ENCODE measurements at regions not wholly inside any gene's neighbourhood (a gene's known extent, or its start where the extent isn't known, plus 50 kb on each side); places are given as distances from the start of the nearest gene placed in this dataset.
A peak's percentile ranks its signal among the peaks of the same experiment; 100 is the strongest.

DNA sequence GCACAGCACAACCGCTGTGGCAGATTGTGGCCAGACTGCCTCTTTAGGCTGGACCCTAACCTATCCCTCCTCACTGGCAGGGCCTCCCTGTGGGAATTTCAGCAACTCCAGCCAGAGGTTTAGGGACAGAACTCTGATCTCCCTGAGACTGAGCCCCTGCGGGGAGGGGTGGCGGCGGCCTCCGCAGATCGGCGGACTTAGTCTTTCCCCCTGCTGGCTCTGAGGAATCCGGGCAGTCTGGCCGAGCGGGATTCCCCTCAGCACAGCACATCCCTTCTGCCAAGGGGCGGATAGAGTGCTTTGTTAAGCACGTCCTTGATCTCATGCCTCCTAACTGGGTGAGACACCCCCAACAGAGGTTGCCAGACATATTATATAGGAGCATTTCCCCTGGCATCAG lies 224.2 kb upstream of the NPY start:
- H3K79me1 ChIP-seq (replicated peaks; ENCODE audit: low read length, poor library complexity, severe bottlenecking) = no peaks in the 10 kb centered on the region
- peaks cover 0 to 11% of the 10 kb centered on the region in 2 experiments for H3K27me3 ChIP-seq (ENCODE audit: control insufficient read depth in 1 of 2, insufficient read depth in 1 of 2, low read length in 2 of 2)
- H3K23ac ChIP-seq (ENCODE audit: low read length in 2 of 2) = no peak overlapping the region
- no peak overlapping the region for H3K14ac ChIP-seq (ENCODE audit: low read length in 2 of 2)
- H3K4ac ChIP-seq (ENCODE audit: low read depth in 1 of 2, low read length in 2 of 2) = no peak overlapping the region
- 81% methylated on average over 12 of the region's 12 CpGs for WGBS
- H3K18ac ChIP-seq (ENCODE audit: low read depth in 1 of 2, low read length in 2 of 2) = no peak overlapping the region
- H2AK5ac ChIP-seq (ENCODE audit: low read length, severe bottlenecking) = no peak overlapping the region
- no peak overlapping the region for H2BK15ac ChIP-seq (ENCODE audit: low read depth, poor library complexity, severe bottlenecking)
- no peak overlapping the region for H3K4me3 ChIP-seq (ENCODE audit: insufficient read depth in 1 of 2, low read depth in 1 of 2, low read length in 2 of 2)
- no peak overlapping the region for H3K4me2 ChIP-seq (ENCODE audit: low read length, poor library complexity, severe bottlenecking)
- DNase-seq = no peak
- no peaks in the 10 kb centered on the region for H3K4me1 ChIP-seq (ENCODE audit: control insufficient read depth, insufficient read depth, low read depth, low read length)
- no peak overlapping the region for H2AFZ ChIP-seq (ENCODE audit: low read depth, low read length)
- no peak overlapping the region for H2BK12ac ChIP-seq (ENCODE audit: low read length in 2 of 2)
- H4K91ac ChIP-seq (ENCODE audit: low read length) = no peak overlapping the region
- no peak overlapping the region for H3K27ac ChIP-seq (ENCODE audit: low read length, poor library complexity, severe bottlenecking)
- H3K36me3 ChIP-seq (ENCODE audit: control insufficient read depth in 1 of 2, insufficient read depth in 2 of 2, low read depth in 1 of 2, low read length in 2 of 2) = no peaks in the 10 kb centered on the region
- no peak overlapping the region for H4K8ac ChIP-seq (ENCODE audit: low read length)
- no peak overlapping the region for H2BK120ac ChIP-seq (ENCODE audit: low read depth, low read length)
- H3K9me3 ChIP-seq (ENCODE audit: control insufficient read depth, low read length) = peaks cover 4% of the 10 kb centered on the region
- H2BK5ac ChIP-seq (ENCODE audit: low read depth, low read length, poor library complexity, severe bottlenecking) = no peak overlapping the region
- no peak overlapping the region for H3K9ac ChIP-seq (ENCODE audit: low read length)

DNA sequence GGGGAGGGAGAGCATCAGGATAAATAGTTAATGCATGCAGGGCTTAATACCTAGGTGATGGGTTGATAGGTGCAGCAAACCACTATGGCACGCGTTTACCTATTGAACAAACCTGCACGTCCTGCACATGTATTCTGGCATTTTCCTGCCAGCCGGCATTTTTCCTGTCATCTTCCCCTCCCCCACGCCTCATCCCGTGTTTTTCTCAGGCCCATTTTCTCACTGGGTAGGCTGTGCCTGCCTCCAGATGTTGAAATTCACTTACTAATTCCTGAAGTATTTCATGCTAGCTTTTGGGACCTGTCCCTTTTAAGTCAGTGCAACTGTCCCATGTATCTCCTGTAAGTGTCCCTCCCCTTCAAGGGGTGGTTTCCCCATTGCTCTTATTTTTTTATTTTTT lies 220.3 kb upstream of the NPY start:
- 90% methylated on average over 6 of the region's 6 CpGs for whole genome bisulfite sequencing
- Histone ChIP-seq H2AK5ac (ENCODE audit: low read length, severe bottlenecking) (no peak overlapping the region), H3K9me3 (ENCODE audit: control insufficient read depth, low read length) (no peaks in the 10 kb centered on the region)

DNA sequence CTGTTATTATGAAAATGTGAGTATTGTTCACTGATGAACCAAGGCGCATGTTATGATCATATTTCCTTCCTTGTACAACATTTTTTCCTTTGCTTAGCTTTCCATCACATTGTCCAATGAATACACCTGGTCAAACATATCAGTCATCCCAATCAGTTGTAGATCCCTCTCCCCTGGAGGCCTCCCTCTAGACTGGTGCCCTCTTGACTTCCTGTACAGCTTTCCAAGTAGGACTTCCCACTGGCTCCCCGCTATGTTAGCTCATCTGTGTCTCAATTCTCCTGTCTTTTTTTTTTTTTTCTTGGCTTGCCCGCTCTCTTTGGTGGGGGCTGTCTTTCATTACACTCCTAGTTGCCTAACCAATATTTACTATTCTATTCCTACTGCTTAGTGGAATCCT lies 214.2 kb upstream of the NPY start:
- Histone ChIP-seq H3K14ac (ENCODE audit: low read length in 2 of 2) (no peak overlapping the region), H2AK5ac (ENCODE audit: low read length, severe bottlenecking) (no peak overlapping the region), H3K4me3 (ENCODE audit: insufficient read depth in 1 of 2, low read depth in 1 of 2, low read length in 2 of 2) (no peak overlapping the region), H4K8ac (ENCODE audit: low read length) (no peak overlapping the region), H3K36me3 (ENCODE audit: control insufficient read depth in 1 of 2, insufficient read depth in 2 of 2, low read depth in 1 of 2, low read length in 2 of 2) (no peaks in the 10 kb centered on the region), H4K91ac (ENCODE audit: low read length) (no peak overlapping the region), H3K23ac (ENCODE audit: low read length in 2 of 2) (no peak overlapping the region), H3K27ac (ENCODE audit: low read length, poor library complexity, severe bottlenecking) (no peak overlapping the region), H3K9ac (ENCODE audit: low read length) (no peak overlapping the region), H2BK120ac (ENCODE audit: low read depth, low read length) (no peak overlapping the region), H2AFZ (ENCODE audit: low read depth, low read length) (no peak overlapping the region), H3K4ac (ENCODE audit: low read depth in 1 of 2, low read length in 2 of 2) (no peak overlapping the region), H3K18ac (ENCODE audit: low read depth in 1 of 2, low read length in 2 of 2) (peak overlapping the region in 1 of 2 experiments; percentile 23), H3K4me1 (ENCODE audit: control insufficient read depth, insufficient read depth, low read depth, low read length) (no peaks in the 10 kb centered on the region), H3K27me3 (ENCODE audit: control insufficient read depth in 1 of 2, insufficient read depth in 1 of 2, low read length in 2 of 2) (no peaks in the 10 kb centered on the region), H2BK15ac (ENCODE audit: low read depth, poor library complexity, severe bottlenecking) (no peak overlapping the region), H3K4me2 (ENCODE audit: low read length, poor library complexity, severe bottlenecking) (no peak overlapping the region), H3K9me3 (ENCODE audit: control insufficient read depth, low read length) (no peaks in the 10 kb centered on the region), H2BK5ac (ENCODE audit: low read depth, low read length, poor library complexity, severe bottlenecking) (no peak overlapping the region), H3K79me1 (replicated peaks; ENCODE audit: low read length, poor library complexity, severe bottlenecking) (no peaks in the 10 kb centered on the region), H2BK12ac (ENCODE audit: low read length in 2 of 2) (no peak overlapping the region)
- WGBS = 98% methylated on average over 2 of the region's 3 CpGs
- no peak for DNase-seq

More for the DNA sequence above, 220.3 kb upstream of the NPY start:
- no peak overlapping the region for H3K18ac ChIP-seq (ENCODE audit: low read depth in 1 of 2, low read length in 2 of 2)
- H3K4me1 ChIP-seq (ENCODE audit: control insufficient read depth, insufficient read depth, low read depth, low read length) = no peaks in the 10 kb centered on the region
- no peak overlapping the region for H3K27ac ChIP-seq (ENCODE audit: low read length, poor library complexity, severe bottlenecking)
- H3K27me3 ChIP-seq (ENCODE audit: control insufficient read depth in 1 of 2, insufficient read depth in 1 of 2, low read length in 2 of 2) = no peaks in the 10 kb centered on the region
- no peak overlapping the region for H3K23ac ChIP-seq (ENCODE audit: low read length in 2 of 2)
- H3K4me2 ChIP-seq (ENCODE audit: low read length, poor library complexity, severe bottlenecking) = no peak overlapping the region
- no peak overlapping the region for H3K9ac ChIP-seq (ENCODE audit: low read length)
- no peak overlapping the region for H2BK12ac ChIP-seq (ENCODE audit: low read length in 2 of 2)
- no peaks in the 10 kb centered on the region for H3K79me1 ChIP-seq (replicated peaks; ENCODE audit: low read length, poor library complexity, severe bottlenecking)
- no peak overlapping the region for H3K4ac ChIP-seq (ENCODE audit: low read depth in 1 of 2, low read length in 2 of 2)
- no peak overlapping the region for H2BK15ac ChIP-seq (ENCODE audit: low read depth, poor library complexity, severe bottlenecking)
- H2BK120ac ChIP-seq (ENCODE audit: low read depth, low read length) = no peak overlapping the region
- no peak overlapping the region for H3K14ac ChIP-seq (ENCODE audit: low read length in 2 of 2)
- H4K8ac ChIP-seq (ENCODE audit: low read length) = no peak overlapping the region
- no peak for DNase-seq
- no peak overlapping the region for H3K4me3 ChIP-seq (ENCODE audit: insufficient read depth in 1 of 2, low read depth in 1 of 2, low read length in 2 of 2)
- no peaks in the 10 kb centered on the region for H3K36me3 ChIP-seq (ENCODE audit: control insufficient read depth in 1 of 2, insufficient read depth in 2 of 2, low read depth in 1 of 2, low read length in 2 of 2)
- no peak overlapping the region for H4K91ac ChIP-seq (ENCODE audit: low read length)
- no peak overlapping the region for H2AFZ ChIP-seq (ENCODE audit: low read depth, low read length)
- H2BK5ac ChIP-seq (ENCODE audit: low read depth, low read length, poor library complexity, severe bottlenecking) = no peak overlapping the region

DNA sequence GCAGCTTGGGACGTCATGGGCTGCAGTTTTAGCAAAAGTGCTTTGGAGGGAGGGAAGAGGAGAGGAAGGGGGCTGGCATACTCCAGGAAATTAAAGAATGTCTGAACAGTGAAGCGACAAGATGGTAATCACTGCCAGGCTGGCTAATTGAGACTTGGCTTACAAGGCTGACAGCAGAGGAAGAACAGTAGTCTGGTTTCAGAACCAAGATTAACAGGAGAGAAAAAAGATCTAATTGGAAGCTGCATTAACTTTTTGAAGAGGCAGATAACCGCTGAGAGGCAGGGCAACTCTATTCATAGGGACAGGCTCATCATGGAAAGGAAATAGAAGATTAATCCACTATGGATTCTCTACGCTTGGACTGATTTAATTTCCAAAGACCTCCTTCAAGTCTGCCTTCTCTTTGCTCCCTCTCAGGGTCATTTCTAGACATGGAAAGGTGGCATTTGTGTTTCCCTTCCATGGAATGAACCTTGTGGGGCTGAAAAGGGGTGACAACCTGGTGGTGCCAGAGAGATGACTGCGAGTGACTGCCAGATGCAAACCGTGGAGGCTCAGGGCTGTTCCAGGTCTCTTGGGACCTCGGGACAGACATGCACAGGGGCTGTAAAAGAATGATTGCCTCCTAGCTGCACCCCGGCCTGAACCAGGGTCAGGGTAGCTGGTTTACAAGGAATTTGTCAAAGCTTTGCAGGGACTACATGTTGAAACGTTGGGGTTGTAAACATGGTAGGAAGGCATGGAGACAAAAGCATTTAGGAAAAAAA lies 210.2 kb upstream of the NPY start:
- WGBS = 42% methylated on average over 8 of the region's 9 CpGs

More for the DNA sequence above, 210.2 kb upstream of the NPY start:
- Histone ChIP-seq H3K27ac (ENCODE audit: low read length, poor library complexity, severe bottlenecking) (no peak overlapping the region), H4K8ac (ENCODE audit: low read length) (peak overlapping the region; percentile 9), H2BK12ac (ENCODE audit: low read length in 2 of 2) (no peak overlapping the region), H3K4me1 (ENCODE audit: control insufficient read depth, insufficient read depth, low read depth, low read length) (no peaks in the 10 kb centered on the region), H2BK15ac (ENCODE audit: low read depth, poor library complexity, severe bottlenecking) (no peak overlapping the region), H3K4me3 (ENCODE audit: insufficient read depth in 1 of 2, low read depth in 1 of 2, low read length in 2 of 2) (no peak overlapping the region), H4K91ac (ENCODE audit: low read length) (no peak overlapping the region), H3K27me3 (ENCODE audit: control insufficient read depth in 1 of 2, insufficient read depth in 1 of 2, low read length in 2 of 2) (no peaks in the 10 kb centered on the region), H2BK120ac (ENCODE audit: low read depth, low read length) (no peak overlapping the region), H3K36me3 (ENCODE audit: control insufficient read depth in 1 of 2, insufficient read depth in 2 of 2, low read depth in 1 of 2, low read length in 2 of 2) (no peaks in the 10 kb centered on the region), H3K18ac (ENCODE audit: low read depth in 1 of 2, low read length in 2 of 2) (no peak overlapping the region), H3K4ac (ENCODE audit: low read depth in 1 of 2, low read length in 2 of 2) (no peak overlapping the region), H2AFZ (ENCODE audit: low read depth, low read length) (no peak overlapping the region), H3K14ac (ENCODE audit: low read length in 2 of 2) (peak overlapping the region in 1 of 2 experiments; percentile 41), H2AK5ac (ENCODE audit: low read length, severe bottlenecking) (no peak overlapping the region), H3K9ac (ENCODE audit: low read length) (no peak overlapping the region), H3K79me1 (replicated peaks; ENCODE audit: low read length, poor library complexity, severe bottlenecking) (no peaks in the 10 kb centered on the region), H3K9me3 (ENCODE audit: control insufficient read depth, low read length) (no peaks in the 10 kb centered on the region), H3K4me2 (ENCODE audit: low read length, poor library complexity, severe bottlenecking) (no peak overlapping the region), H3K23ac (ENCODE audit: low read length in 2 of 2) (no peak overlapping the region), H2BK5ac (ENCODE audit: low read depth, low read length, poor library complexity, severe bottlenecking) (no peak overlapping the region)
- no peak for DNase-seq

Data from mesenchymal stem cell (in vitro differentiated cells and primary cell).